HCT116 (cell line): ENCODE measurements at regions not wholly inside any gene's neighbourhood (a gene's known extent, or its start where the extent isn't known, plus 50 kb on each side); places are given as distances from the start of the nearest gene placed in this dataset.

ENCODE experiments used
- ATAC-seq: fragments of 200-7000 bp; cut with Tn5 transposase; 2 replicates; pipeline ENCODE4 v1.9.1; 2020; ENCODE audit warnings: mild to moderate bottlenecking, moderate library complexity
- BruUV-seq: library from RNA; stranded (reverse); fragments of 400-500 nt; replicated peaks from 2 replicates; lab custom pipeline; 2021; lab: Mats Ljungman, UMichigan
- CTCF ChIA-PET: fragments of 300-600 bp; sonication (Branson Sonifier 250); formaldehyde crosslinking; loops from one replicate; lab custom pipeline; 2021; ENCODE audit warnings: antibody characterized with exemption; lab: Charles Lee
- POLR2A ChIA-PET: fragments of 300-600, 350-600 bp; sonication (Branson Sonifier 250); formaldehyde crosslinking; loops from one replicate; lab custom pipeline; 2021; ENCODE audit warnings: antibody characterized with exemption; lab: Charles Lee
- RAD21 ChIA-PET, 2 experiments: fragments of 300-600 bp; sonication (Branson Sonifier 250); formaldehyde crosslinking; loops; one replicate each; lab custom pipeline; 2023; ENCODE audit warnings: low total read pairs in 2 of 2; ENCODE audit not compliant: uncharacterized antibody in 2 of 2, unreplicated experiment in 2 of 2, low non-redundant PET in 1 of 2; lab: Charles Lee
- DNase-seq: peaks from one replicate; pipeline ENCODE4 v3.0.0-alpha.2; 2010; ENCODE audit warnings: low read depth, low spot score
- H2AFZ ChIP-seq: fragments of 200-600 bp; shearing (Covaris generic), sonication (generic); 2 replicates; pipeline ENCODE4 v1.6.1; 2017; ENCODE audit warnings: low read depth, mixed run types, mixed read lengths, antibody characterized with exemption, low read length; ENCODE audit not compliant: poor library complexity, severe bottlenecking
- H3K27ac ChIP-seq: 2 replicates; pipeline ENCODE4 v1.5.1; 2012; ENCODE audit warnings: low read depth, low read length
- H3K27me3 ChIP-seq: fragments of 200-600 bp; sonication (generic); 2 replicates; pipeline ENCODE4 v1.6.1; 2016; ENCODE audit warnings: mixed run types, low read length, mixed read lengths; ENCODE audit not compliant: insufficient read depth
- H3K36me3 ChIP-seq, 2 experiments: fragments of 200-500 bp in 1 of 2; fragments of 200-600 bp in 1 of 2; sonication (Bioruptor generic) in 1 of 2; sonication (generic) in 1 of 2; 2 replicates each; pipeline versions ENCODE4 v1.5.1 to v1.6.1; 2014 to 2016; ENCODE audit warnings: low read length in 2 of 2, inconsistent platforms in 1 of 2, mixed read lengths in 1 of 2, mixed run types in 1 of 2; ENCODE audit not compliant: insufficient read depth in 2 of 2, control insufficient read depth in 1 of 2
- H3K4me1 ChIP-seq, 2 experiments: fragments of 200-600 bp in 1 of 2; sonication (generic) in 1 of 2; 2 replicates each; pipeline versions ENCODE4 v1.5.1 to v1.6.1; 2012 to 2017; ENCODE audit warnings: low read length in 2 of 2, inconsistent platforms in 1 of 2, mild to moderate bottlenecking in 1 of 2, mixed read lengths in 1 of 2, mixed run types in 1 of 2, moderate library complexity in 1 of 2; ENCODE audit not compliant: insufficient read depth in 2 of 2, control insufficient read depth in 1 of 2
- H3K4me2 ChIP-seq: fragments of 200-600 bp; sonication (generic); 2 replicates; pipeline ENCODE4 v1.6.1; 2017; ENCODE audit warnings: mixed run types, low read length, mixed read lengths
- H3K4me3 ChIP-seq, 2 experiments: fragments of 200-600 bp in 1 of 2; sonication (generic) in 1 of 2; replicated peaks in 1 of 2; 2 replicates each; pipeline ENCODE4 v1.5.1; 2011 to 2016; ENCODE audit warnings: low read length in 2 of 2, control low read depth in 1 of 2, low read depth in 1 of 2, mild to moderate bottlenecking in 1 of 2, mixed read lengths in 1 of 2, mixed run types in 1 of 2
- H3K79me2 ChIP-seq: fragments of 200-600 bp; sonication (generic); 2 replicates; pipeline ENCODE4 v1.6.1; 2017; ENCODE audit warnings: mild to moderate bottlenecking, mixed run types, low read length, moderate library complexity, mixed read lengths; ENCODE audit not compliant: insufficient read depth
- H3K9ac ChIP-seq: fragments of 200-600 bp; sonication (generic); 2 replicates; pipeline ENCODE4 v1.6.1; 2016; ENCODE audit warnings: low read length, mixed read lengths
- H3K9me2 ChIP-seq: fragments of 200-600 bp; sonication (generic), shearing (Covaris generic); 2 replicates; pipeline ENCODE4 v1.6.1; 2017; ENCODE audit warnings: mixed run types, mild to moderate bottlenecking, moderate library complexity; ENCODE audit not compliant: insufficient read depth
- H3K9me3 ChIP-seq, 2 experiments: fragments of 200-500 bp in 1 of 2; fragments of 200-600 bp in 1 of 2; sonication (Bioruptor generic) in 1 of 2; sonication (generic) in 1 of 2; 2 replicates each; pipeline ENCODE4 v1.6.1; 2014 to 2017; ENCODE audit warnings: low read length in 2 of 2, mixed read lengths in 2 of 2, inconsistent platforms in 1 of 2, low read depth in 1 of 2, mild to moderate bottlenecking in 1 of 2, mixed run types in 1 of 2, moderate library complexity in 1 of 2; ENCODE audit not compliant: control insufficient read depth in 1 of 2, insufficient read depth in 1 of 2
- H4K20me1 ChIP-seq: fragments of 200-600 bp; sonication (generic), shearing (Covaris generic); 2 replicates; pipeline ENCODE4 v1.6.1; 2017; ENCODE audit warnings: mixed run types, mild to moderate bottlenecking, moderate library complexity; ENCODE audit not compliant: insufficient read depth
- CBX3 ChIP-seq: IDR thresholded peaks from 2 replicates; pipeline ENCODE4 v1.6.1; 2012; ENCODE audit warnings: low read depth
- EGR1 ChIP-seq: IDR thresholded peaks from 2 replicates; pipeline ENCODE4 v1.6.1; 2012; ENCODE audit warnings: low read depth
- ELF1 ChIP-seq: IDR thresholded peaks from 2 replicates; pipeline ENCODE4 v1.6.1; 2012; ENCODE audit warnings: low read depth, borderline replicate concordance
- EZH2phosphoT487 ChIP-seq: fragments of 200-600 bp; IDR thresholded peaks from 2 replicates; pipeline ENCODE4 v1.6.1; 2018; ENCODE audit warnings: antibody characterized with exemption, borderline replicate concordance
- FOSL1 ChIP-seq: IDR thresholded peaks from 2 replicates; pipeline ENCODE4 v1.6.1; 2012; ENCODE audit warnings: low read depth
- JUND ChIP-seq: IDR thresholded peaks from 2 replicates; pipeline ENCODE4 v1.6.1; 2012
- POLR2A ChIP-seq: IDR thresholded peaks from 2 replicates; pipeline ENCODE4 v1.7.0; 2011; ENCODE audit warnings: borderline replicate concordance; ENCODE audit not compliant: insufficient read depth, insufficient read length; ENCODE audit errors: extremely low read depth
- POLR2AphosphoS5 ChIP-seq: IDR thresholded peaks from 2 replicates; pipeline ENCODE4 v1.6.1; 2011; ENCODE audit warnings: mild to moderate bottlenecking, low read depth, low read length, moderate library complexity
- RAD21 ChIP-seq: IDR thresholded peaks from 2 replicates; pipeline ENCODE4 v1.6.1; 2012; ENCODE audit warnings: low read depth, mild to moderate bottlenecking
- SIN3A ChIP-seq: IDR thresholded peaks from 2 replicates; pipeline ENCODE4 v1.6.1; 2012; ENCODE audit warnings: low read depth
- SRF ChIP-seq: IDR thresholded peaks from 2 replicates; pipeline ENCODE4 v1.6.1; 2012; ENCODE audit warnings: low read depth
- TCF7L2 ChIP-seq: IDR thresholded peaks from 2 replicates; pipeline ENCODE4 v1.7.0; 2011; ENCODE audit warnings: borderline replicate concordance, inconsistent platforms; ENCODE audit not compliant: insufficient read depth, insufficient read length; ENCODE audit errors: extremely low read depth
- YY1 ChIP-seq: IDR thresholded peaks from 2 replicates; pipeline ENCODE4 v1.6.1; 2011; ENCODE audit warnings: low read length, low read depth, moderate library complexity, mild to moderate bottlenecking; ENCODE audit not compliant: insufficient replicate concordance; ENCODE audit errors: extremely low read depth
- ZFX ChIP-seq: fragments of 450-650 bp; IDR thresholded peaks from 2 replicates; pipeline ENCODE4 v1.6.1; 2017
- ZNF274 ChIP-seq: fragments of 200-500 bp; sonication (Bioruptor generic); IDR thresholded peaks from 2 replicates; pipeline ENCODE4 v1.6.1; 2014; ENCODE audit warnings: mild to moderate bottlenecking, low read depth, low read length, inconsistent platforms
- intact Hi-C: fragments of 100-400 bp; cut with micrococcal nuclease; formaldehyde crosslinking; loops from 2 replicates; pipeline ENCODE4 v1.10.0; 2022
- TF ChIP-seq, protein P1 (sequence below): IDR thresholded peaks from 2 replicates; pipeline ENCODE4 v1.6.1; 2012
- TF ChIP-seq, protein P2 (sequence below): IDR thresholded peaks from 2 replicates; pipeline ENCODE4 v1.6.1; 2012; ENCODE audit warnings: low read depth
- TF ChIP-seq, protein P3 (sequence below): IDR thresholded peaks from 2 replicates; pipeline ENCODE4 v1.6.1; 2012
- TF ChIP-seq, protein P4 (sequence below), 3 experiments: fragments of 200-600 bp in 1 of 3; sonication (generic) in 1 of 3; IDR thresholded peaks in 2 of 3; conservative IDR thresholded peaks in 1 of 3; 2 replicates each; pipeline ENCODE4 v1.5.1; 2012 to 2017; ENCODE audit warnings: low read depth in 2 of 3, low read length in 2 of 3, antibody characterized with exemption in 1 of 3, borderline replicate concordance in 1 of 3, control low read depth in 1 of 3, mild to moderate bottlenecking in 1 of 3, mixed read lengths in 1 of 3, mixed run types in 1 of 3, moderate library complexity in 1 of 3; ENCODE audit not compliant: insufficient read depth in 1 of 3

DNA sequence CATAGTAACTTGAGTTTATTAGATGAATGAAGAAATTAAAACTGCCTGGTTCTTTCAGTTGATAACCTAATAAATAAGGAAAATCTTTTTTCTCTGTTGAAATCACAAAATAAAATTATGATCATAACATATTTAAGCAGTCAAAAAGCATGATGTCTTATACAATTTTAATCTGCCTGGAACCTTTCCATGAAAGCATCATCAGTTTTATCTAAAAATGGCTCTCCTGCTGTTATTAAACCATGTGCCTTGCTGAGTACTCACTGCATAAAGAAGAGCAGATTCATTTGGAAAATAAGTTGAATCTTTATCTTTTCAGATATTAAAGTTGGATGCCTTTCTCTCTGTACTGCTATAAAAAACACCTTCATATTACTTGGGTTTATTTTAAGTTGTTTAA lies 148.8 kb downstream of the SLC24A2 start:
- Histone ChIP-seq H3K36me3 (no peaks in the 10 kb centered on the region), H3K27me3 (peaks cover 29% of the 10 kb centered on the region), H3K9me2 (no peaks in the 10 kb centered on the region), H3K79me2 (no peaks in the 10 kb centered on the region), H3K4me2 (no peak overlapping the region), H3K4me1 (no peaks in the 10 kb centered on the region), H3K9me3 (no peaks in the 10 kb centered on the region), H3K9ac (no peak overlapping the region), H3K27ac (no peak overlapping the region), H3K4me3 (no peak overlapping the region), H4K20me1 (no peaks in the 10 kb centered on the region), H2AFZ (no peak overlapping the region)
- TF ChIP-seq SRF: no peak
- no peak for TF ChIP-seq ZNF274
- no peak for TF ChIP-seq ZFX
- no peak for TF ChIP-seq POLR2A
- no peak for TF ChIP-seq EZH2phosphoT487
- TF ChIP-seq, protein P1, sequence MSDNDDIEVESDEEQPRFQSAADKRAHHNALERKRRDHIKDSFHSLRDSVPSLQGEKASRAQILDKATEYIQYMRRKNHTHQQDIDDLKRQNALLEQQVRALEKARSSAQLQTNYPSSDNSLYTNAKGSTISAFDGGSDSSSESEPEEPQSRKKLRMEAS: no peak
- no peak for TF ChIP-seq FOSL1
- TF ChIP-seq EGR1: no peak
- TF ChIP-seq CBX3: no peak
- no peak for TF ChIP-seq JUND
- TF ChIP-seq, protein P2, sequence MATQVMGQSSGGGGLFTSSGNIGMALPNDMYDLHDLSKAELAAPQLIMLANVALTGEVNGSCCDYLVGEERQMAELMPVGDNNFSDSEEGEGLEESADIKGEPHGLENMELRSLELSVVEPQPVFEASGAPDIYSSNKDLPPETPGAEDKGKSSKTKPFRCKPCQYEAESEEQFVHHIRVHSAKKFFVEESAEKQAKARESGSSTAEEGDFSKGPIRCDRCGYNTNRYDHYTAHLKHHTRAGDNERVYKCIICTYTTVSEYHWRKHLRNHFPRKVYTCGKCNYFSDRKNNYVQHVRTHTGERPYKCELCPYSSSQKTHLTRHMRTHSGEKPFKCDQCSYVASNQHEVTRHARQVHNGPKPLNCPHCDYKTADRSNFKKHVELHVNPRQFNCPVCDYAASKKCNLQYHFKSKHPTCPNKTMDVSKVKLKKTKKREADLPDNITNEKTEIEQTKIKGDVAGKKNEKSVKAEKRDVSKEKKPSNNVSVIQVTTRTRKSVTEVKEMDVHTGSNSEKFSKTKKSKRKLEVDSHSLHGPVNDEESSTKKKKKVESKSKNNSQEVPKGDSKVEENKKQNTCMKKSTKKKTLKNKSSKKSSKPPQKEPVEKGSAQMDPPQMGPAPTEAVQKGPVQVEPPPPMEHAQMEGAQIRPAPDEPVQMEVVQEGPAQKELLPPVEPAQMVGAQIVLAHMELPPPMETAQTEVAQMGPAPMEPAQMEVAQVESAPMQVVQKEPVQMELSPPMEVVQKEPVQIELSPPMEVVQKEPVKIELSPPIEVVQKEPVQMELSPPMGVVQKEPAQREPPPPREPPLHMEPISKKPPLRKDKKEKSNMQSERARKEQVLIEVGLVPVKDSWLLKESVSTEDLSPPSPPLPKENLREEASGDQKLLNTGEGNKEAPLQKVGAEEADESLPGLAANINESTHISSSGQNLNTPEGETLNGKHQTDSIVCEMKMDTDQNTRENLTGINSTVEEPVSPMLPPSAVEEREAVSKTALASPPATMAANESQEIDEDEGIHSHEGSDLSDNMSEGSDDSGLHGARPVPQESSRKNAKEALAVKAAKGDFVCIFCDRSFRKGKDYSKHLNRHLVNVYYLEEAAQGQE: no peak
- no peak for TF ChIP-seq ELF1
- no peak for TF ChIP-seq RAD21
- TF ChIP-seq, protein P3, sequence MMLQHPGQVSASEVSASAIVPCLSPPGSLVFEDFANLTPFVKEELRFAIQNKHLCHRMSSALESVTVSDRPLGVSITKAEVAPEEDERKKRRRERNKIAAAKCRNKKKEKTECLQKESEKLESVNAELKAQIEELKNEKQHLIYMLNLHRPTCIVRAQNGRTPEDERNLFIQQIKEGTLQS: no peak
- no peak for TF ChIP-seq YY1
- TF ChIP-seq POLR2AphosphoS5: no peak
- no peak for TF ChIP-seq SIN3A
- TF ChIP-seq TCF7L2: no peak
- TF ChIP-seq, protein P4, sequence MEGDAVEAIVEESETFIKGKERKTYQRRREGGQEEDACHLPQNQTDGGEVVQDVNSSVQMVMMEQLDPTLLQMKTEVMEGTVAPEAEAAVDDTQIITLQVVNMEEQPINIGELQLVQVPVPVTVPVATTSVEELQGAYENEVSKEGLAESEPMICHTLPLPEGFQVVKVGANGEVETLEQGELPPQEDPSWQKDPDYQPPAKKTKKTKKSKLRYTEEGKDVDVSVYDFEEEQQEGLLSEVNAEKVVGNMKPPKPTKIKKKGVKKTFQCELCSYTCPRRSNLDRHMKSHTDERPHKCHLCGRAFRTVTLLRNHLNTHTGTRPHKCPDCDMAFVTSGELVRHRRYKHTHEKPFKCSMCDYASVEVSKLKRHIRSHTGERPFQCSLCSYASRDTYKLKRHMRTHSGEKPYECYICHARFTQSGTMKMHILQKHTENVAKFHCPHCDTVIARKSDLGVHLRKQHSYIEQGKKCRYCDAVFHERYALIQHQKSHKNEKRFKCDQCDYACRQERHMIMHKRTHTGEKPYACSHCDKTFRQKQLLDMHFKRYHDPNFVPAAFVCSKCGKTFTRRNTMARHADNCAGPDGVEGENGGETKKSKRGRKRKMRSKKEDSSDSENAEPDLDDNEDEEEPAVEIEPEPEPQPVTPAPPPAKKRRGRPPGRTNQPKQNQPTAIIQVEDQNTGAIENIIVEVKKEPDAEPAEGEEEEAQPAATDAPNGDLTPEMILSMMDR (IDR thresholded peaks at IDR 0.05 in 2 of 3, conservative IDR thresholded peaks at IDR 0.05 in 1 of 3; ENCODE audit: borderline replicate concordance in 1 of 3, insufficient read depth in 1 of 3, low read depth in 2 of 3, low read length in 2 of 3): no peak
- ATAC-seq: no peak
- intact Hi-C loops: loop anchor here (5.0 kb wide), 2 partner anchors 148 to 168 kb away; no protein-coding TSS in a partner anchor
- ChIA-PET RAD21 (no interaction called here), POLR2A (no interaction called here), CTCF (interaction anchor here (1.2 kb wide), 1 partner anchor 175 kb away, joined by 3 read pairs; no protein-coding TSS in a partner anchor)
- no TSS peak for BruUV-seq
- no peak for DNase-seq
